HepG2 (cell line): ENCODE measurements at regions not wholly inside any gene's neighbourhood (a gene's known extent, or its start where the extent isn't known, plus 50 kb on each side); places are given as distances from the start of the nearest gene placed in this dataset.
"Not testable (repeated sequence)": the region's sequence is repeated elsewhere in the genome, so short reads cannot be mapped to it uniquely, and the experiment has no call there.

Source experiments
- ATAC-seq: fragments of 200-7000 bp; cut with Tn5 transposase; 3 replicates; pipeline ENCODE4 v1.9.1; 2020; ENCODE audit warnings: mild to moderate bottlenecking, moderate library complexity
- BruUV-seq: library from RNA; stranded (reverse); fragments of 400-500 nt; replicated peaks from 2 replicates; lab custom pipeline; 2021; lab: Mats Ljungman, UMichigan
- CTCF ChIA-PET: fragments of 300-600 bp; formaldehyde crosslinking; extraction: SDS; loops from one replicate; lab custom pipeline; 2021; ENCODE audit warnings: low total read pairs, inconsistent platforms, low intra/inter-chr PET ratio; lab: Yijun Ruan, JAX
- POLR2A ChIA-PET: fragments of 350-600 bp; sonication (Branson Sonifier 250); formaldehyde crosslinking; loops from one replicate; lab custom pipeline; 2020; ENCODE audit warnings: antibody characterized with exemption, inconsistent platforms; lab: Yijun Ruan, JAX
- DNase-seq: peaks from one replicate; pipeline ENCODE4 v3.0.0-alpha.2; 2015; ENCODE audit warnings: low spot score
- FAIRE-seq: peaks from 3 replicates; lab custom pipeline; 2011; peaks lifted over from hg19 to GRCh38; lab: Jason Lieb, UNC
- H2AFZ ChIP-seq: one replicate; pipeline ENCODE4 v1.6.1; 2011; ENCODE audit warnings: low read length, inconsistent platforms
- H3K27ac ChIP-seq: fragments of 300-600 bp; 3 replicates; pipeline ENCODE4 v1.8.0; 2011; ENCODE audit warnings: mixed run types, mild to moderate bottlenecking, mixed read lengths, low read length, inconsistent platforms; ENCODE audit not compliant: insufficient read depth; ENCODE audit errors: extremely low read length
- H3K27me3 ChIP-seq, 2 experiments: fragments of 200-600 bp in 1 of 2; 2 replicates in 1 of 2; 3 replicates in 1 of 2; pipeline versions ENCODE4 v1.6.0 to v1.8.0; 2011; ENCODE audit warnings: low read length in 2 of 2, mild to moderate bottlenecking in 2 of 2, moderate library complexity in 2 of 2, inconsistent platforms in 1 of 2; ENCODE audit not compliant: insufficient read depth in 2 of 2, control insufficient read depth in 1 of 2
- H3K36me3 ChIP-seq, 2 experiments: fragments of 200-600 bp in 1 of 2; replicated peaks in 1 of 2; 2 replicates in 1 of 2; 3 replicates in 1 of 2; pipeline versions ENCODE4 v1.5.1 to v1.8.0; 2011; ENCODE audit warnings: low read length in 2 of 2, inconsistent platforms in 1 of 2; ENCODE audit not compliant: insufficient read depth in 2 of 2, control insufficient read depth in 1 of 2
- H3K4me1 ChIP-seq: 2 replicates; pipeline ENCODE4 v1.5.1; 2012; ENCODE audit warnings: low read length, inconsistent platforms; ENCODE audit not compliant: insufficient read depth
- H3K4me2 ChIP-seq: 2 replicates; pipeline ENCODE4 v1.6.0; 2011; ENCODE audit warnings: low read depth, low read length, inconsistent platforms
- H3K4me3 ChIP-seq, 3 experiments: fragments of 200-600 bp in 1 of 3; sonication (generic), shearing (Covaris generic) in 1 of 3; replicated peaks in 1 of 3; 2 replicates each; pipeline ENCODE4 v1.5.1; 2011 to 2016; ENCODE audit warnings: low read length in 3 of 3, inconsistent platforms in 2 of 3, low read depth in 2 of 3, mild to moderate bottlenecking in 2 of 3, control low read depth in 1 of 3, mixed read lengths in 1 of 3; ENCODE audit not compliant: insufficient read depth in 1 of 3
- H3K79me2 ChIP-seq: one replicate; pipeline ENCODE4 v1.6.1; 2011; ENCODE audit warnings: low read length, inconsistent platforms; ENCODE audit not compliant: insufficient read depth
- H3K9ac ChIP-seq: 2 replicates; pipeline ENCODE4 v1.6.0; 2011; ENCODE audit warnings: mild to moderate bottlenecking, low read depth, low read length, inconsistent platforms; ENCODE audit not compliant: insufficient read depth
- H3K9me3 ChIP-seq: 2 replicates; pipeline ENCODE4 v1.5.1; 2012; ENCODE audit warnings: mild to moderate bottlenecking, low read length
- H4K20me1 ChIP-seq: 2 replicates; pipeline ENCODE4 v1.6.0; 2011; ENCODE audit warnings: inconsistent platforms, mild to moderate bottlenecking, low read length, moderate library complexity; ENCODE audit not compliant: insufficient read depth
- WGBS: methylation state at CpG from one replicate; pipeline ENCODE4 v1.1.6; 2017; ENCODE audit warnings: low lambda C conversion rate; 5-methylcytosine and 5-hydroxymethylcytosine counted together
- in situ Hi-C: cut with HindIII; loops from 2 replicates; pipeline ENCODE4 v1.10.0; 2017; ENCODE audit warnings: low pct_unique_long_range_greater_than_20kb; ENCODE audit not compliant: extremely low pct_ligation_motif_present
- intact Hi-C: fragments of 100-400 bp; cut with micrococcal nuclease; formaldehyde crosslinking; loops from one replicate; pipeline ENCODE4 v1.10.0; 2022; ENCODE audit not compliant: unreplicated experiment

DNA sequence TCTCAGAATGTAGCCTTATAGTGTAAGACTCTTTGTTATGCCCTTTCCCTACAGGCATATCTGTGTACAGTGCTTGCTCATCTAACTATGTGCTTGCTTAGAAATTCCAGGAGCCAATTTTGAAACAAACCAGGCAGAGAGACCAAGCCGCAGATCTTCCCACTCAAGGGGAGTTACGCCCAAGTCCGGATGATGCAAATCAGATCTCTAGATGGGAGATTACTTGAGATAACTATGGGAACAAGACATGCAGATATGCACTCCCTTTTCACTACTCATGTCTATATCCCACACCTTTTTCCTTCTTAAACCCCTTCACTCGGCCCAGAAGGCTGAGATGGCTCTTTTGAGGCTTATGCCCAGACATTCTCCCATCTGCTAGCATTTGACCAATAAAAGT is 1496.5 kb downstream of the SPATA31A7 start:
- FAIRE-seq, POLR2A ChIA-PET, DNase-seq, H3K4me1 ChIP-seq, H2AFZ ChIP-seq, CTCF ChIA-PET, H3K27me3 ChIP-seq, H3K4me3 ChIP-seq, H3K9me3 ChIP-seq, H3K79me2 ChIP-seq, H3K4me2 ChIP-seq, in situ Hi-C loops, H3K27ac ChIP-seq, H3K9ac ChIP-seq, BruUV-seq, H3K36me3 ChIP-seq, ATAC-seq, intact Hi-C loops, H4K20me1 ChIP-seq: not testable (repeated sequence)
- no CpG with 5 or more reads among the region's 4 CpGs for WGBS

DNA sequence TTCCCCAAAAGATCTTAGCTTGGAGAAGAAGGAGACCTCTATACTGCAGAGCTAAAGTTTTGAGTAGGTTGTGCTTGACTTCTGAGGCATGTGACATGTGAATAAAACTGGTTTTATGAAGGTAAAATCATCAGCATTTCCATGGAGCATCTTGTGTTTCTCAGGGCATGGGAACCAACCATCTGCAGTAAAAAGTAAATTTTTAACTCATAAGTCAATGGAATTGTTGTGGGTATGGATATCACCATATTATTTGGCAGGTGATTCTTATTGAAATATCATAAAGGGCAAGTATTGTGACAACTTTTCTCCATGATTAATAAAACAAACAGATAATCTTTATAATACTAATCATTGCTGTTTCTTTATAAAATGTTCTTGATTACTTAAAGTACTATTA is 1503.2 kb downstream of the SPATA31A7 start:
- intact Hi-C loops, in situ Hi-C loops, H3K27me3 ChIP-seq, H2AFZ ChIP-seq, H3K4me1 ChIP-seq, DNase-seq, H3K79me2 ChIP-seq, H3K36me3 ChIP-seq, POLR2A ChIA-PET, H3K9ac ChIP-seq, H3K4me2 ChIP-seq, H3K27ac ChIP-seq, FAIRE-seq, H3K9me3 ChIP-seq, ATAC-seq, H4K20me1 ChIP-seq, BruUV-seq, CTCF ChIA-PET, H3K4me3 ChIP-seq: not testable (repeated sequence)

DNA sequence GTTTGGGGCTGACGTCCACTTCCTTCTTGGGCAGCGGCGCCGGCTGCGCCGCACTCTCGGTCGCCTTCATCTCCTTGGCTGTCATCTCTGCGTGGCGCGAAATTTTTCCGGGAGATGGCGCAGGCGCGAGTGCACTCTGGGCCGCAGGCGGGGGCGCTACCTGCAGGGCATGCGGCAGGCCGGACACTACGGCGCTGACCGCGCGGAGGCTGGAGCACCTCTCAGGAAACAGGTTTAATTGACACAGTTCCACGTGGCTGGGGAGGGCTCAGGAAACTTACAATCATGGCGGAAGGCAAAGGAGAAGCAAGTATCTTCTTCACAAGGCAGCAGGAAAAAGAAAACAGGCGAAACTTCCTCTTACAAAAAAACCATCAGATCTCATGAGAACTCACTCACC is 1521.5 kb downstream of the SPATA31A7 start:
- H3K36me3 ChIP-seq, H3K4me2 ChIP-seq, POLR2A ChIA-PET, in situ Hi-C loops, H3K79me2 ChIP-seq, BruUV-seq, DNase-seq, FAIRE-seq, H2AFZ ChIP-seq, CTCF ChIA-PET, H3K27ac ChIP-seq, H3K27me3 ChIP-seq, ATAC-seq, H3K4me3 ChIP-seq, H3K4me1 ChIP-seq, intact Hi-C loops, H3K9me3 ChIP-seq, H3K9ac ChIP-seq, H4K20me1 ChIP-seq: not testable (repeated sequence)
- WGBS = 88% methylated on average over 11 of the region's 28 CpGs

GRCh38 chr9:62725580-62725979 is 1535.7 kb downstream of the SPATA31A7 start:
- H3K27ac ChIP-seq, H3K79me2 ChIP-seq, intact Hi-C loops, FAIRE-seq, ATAC-seq, H2AFZ ChIP-seq, H3K4me1 ChIP-seq, H3K4me2 ChIP-seq, H3K9me3 ChIP-seq, CTCF ChIA-PET, H3K36me3 ChIP-seq, POLR2A ChIA-PET, H3K9ac ChIP-seq, in situ Hi-C loops, H3K4me3 ChIP-seq, H4K20me1 ChIP-seq, BruUV-seq, H3K27me3 ChIP-seq, DNase-seq: not testable (repeated sequence)
- no CpG with 5 or more reads among the region's 4 CpGs for WGBS
